GM21367 (cell line): ENCODE measurements at regions not wholly inside any gene's neighbourhood (a gene's known extent, or its start where the extent isn't known, plus 50 kb on each side); places are given as distances from the start of the nearest gene placed in this dataset.
"Not testable (repeated sequence)": the region's sequence is repeated elsewhere in the genome, so short reads cannot be mapped to it uniquely, and the experiment has no call there.

Source experiments
- ATAC-seq: cut with Tn5 transposase; IDR thresholded peaks from one replicate; pipeline ENCODE4 v1.9.1; 2021; ENCODE audit not compliant: unreplicated experiment

DNA sequence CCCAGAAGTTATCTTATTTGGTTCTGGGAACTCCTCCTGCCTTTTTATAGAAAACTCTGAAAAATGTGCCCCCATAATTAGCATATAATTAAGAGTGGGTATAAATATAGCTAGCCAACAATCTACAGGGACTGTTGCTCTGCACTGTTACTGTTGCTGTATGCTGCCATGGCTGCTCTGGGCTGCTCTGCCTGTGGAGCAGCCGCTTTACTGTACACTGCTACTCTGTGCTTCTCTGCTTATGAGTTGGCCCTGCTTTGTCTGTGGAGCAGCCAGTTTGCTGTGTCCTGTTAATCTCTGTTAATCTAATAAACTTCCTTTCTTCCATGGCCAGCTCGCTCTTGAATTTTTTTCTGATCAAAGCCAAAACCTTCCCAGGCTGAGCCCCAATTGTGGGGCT is 2244.0 kb upstream of the ACO1 start:
- ATAC-seq = no peak

DNA sequence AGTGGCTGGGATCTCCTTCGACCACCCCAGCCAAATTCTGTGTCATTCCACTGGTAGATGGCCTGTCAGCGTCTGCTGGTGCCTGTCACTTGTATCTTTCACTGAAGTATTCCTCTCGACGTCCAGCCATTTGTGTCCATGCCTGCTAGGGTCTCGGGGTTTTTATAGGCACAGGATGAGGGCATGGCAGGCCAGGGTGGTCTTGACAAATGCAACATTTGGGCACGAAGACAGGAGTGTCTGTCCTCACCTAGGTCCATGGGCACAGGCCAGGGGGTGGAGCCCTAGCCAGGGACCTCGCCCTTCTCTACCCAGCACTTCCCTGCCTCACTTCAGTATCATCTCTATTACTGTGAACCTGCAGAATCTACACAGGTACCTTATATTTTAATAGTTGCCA is 2223.9 kb upstream of the ACO1 start:
- no peak for ATAC-seq

DNA sequence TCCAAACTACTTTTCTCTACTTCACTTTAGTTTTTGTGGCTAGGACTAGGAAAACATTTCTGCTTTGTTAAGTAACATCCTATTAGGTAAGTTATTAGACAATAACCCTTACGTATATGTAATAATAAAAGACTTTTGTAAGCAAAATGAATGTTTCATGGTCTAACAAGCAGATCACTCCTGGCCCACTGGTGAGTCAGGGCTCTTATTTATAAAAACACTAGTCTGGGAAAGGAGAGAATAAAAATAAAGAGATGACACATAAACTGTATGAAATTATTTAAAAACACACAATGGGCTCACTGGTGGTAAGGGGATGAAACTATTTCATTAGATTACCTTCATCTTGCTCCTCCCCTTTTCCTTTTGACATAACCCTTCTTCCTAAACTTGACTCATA is 2212.2 kb upstream of the ACO1 start:
- no peak for ATAC-seq

DNA sequence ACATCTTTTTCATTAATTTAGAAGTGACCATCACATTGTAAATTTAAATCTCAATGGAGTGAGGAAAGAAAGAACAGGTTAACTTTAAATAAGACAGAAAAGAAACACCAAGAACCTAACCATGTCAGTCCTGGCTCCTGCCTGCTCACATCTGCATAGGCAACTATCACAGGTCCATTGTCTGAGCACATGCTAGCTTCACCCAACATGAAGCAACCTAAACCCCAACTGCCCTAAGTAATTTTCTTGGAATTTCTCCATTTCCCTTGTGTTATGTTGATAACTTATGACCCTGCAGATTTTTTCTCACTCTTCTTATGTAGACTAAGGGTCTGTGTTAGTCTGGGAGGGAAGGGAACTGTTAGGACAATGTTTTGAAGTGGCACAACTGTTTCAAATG is 2205.8 kb upstream of the ACO1 start:
- ATAC-seq = no peak

DNA sequence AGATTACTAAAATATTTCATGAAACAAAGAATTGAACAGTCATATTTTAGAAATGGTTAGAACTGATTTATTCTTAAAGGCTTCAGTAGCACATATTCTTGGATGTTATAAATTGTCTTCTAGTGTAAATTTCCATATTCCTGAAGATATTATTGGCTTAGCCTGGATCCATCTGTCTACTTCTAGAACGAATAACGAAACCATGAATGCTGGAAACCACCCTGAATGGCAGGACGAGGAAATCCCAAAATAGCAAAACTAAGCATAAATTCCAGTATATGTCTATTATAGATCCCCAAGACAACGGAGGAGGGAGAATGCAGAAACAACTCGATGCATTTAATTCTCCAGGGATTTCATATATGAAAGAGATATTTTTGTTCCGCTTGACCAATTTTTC is 2191.0 kb upstream of the ACO1 start:
- ATAC-seq = no peak

DNA sequence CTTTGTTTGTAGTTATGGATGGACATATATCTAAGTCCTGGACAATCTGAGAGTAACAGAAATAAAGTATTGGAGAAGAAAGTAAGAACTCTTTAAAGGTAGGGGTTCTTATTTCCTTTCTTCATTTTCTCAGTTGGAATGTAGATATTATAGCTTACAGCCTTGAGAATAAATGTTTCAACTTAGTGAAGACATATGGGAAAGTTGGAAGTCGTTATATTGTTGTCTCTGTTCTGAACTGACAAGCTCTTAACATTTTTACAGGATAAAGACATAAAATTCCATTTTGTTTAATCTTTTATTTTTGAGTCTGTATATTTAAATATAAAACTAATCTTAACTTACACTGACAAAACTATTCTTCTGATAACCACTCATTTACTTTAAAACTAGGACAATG is 2187.5 kb upstream of the ACO1 start:
- no peak for ATAC-seq

DNA sequence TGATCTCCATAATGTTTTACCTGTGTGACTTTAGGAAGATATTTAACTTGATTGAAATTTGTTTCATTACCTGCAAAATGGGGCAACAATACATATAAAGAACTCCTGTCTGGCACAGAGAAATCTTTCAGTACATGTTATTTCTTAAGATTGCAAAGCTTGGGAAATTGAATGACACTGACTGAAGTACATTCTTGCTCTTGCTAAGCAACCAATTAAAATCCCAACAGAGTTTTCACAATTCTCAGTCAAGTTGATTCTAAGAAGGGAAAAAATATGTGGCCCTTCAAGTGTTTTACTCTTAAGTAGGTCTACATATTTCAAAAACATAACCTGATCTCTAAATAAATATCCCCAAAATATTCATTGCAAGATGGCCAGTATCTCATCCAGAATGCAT is 2187.0 kb upstream of the ACO1 start:
- no peak for ATAC-seq

DNA sequence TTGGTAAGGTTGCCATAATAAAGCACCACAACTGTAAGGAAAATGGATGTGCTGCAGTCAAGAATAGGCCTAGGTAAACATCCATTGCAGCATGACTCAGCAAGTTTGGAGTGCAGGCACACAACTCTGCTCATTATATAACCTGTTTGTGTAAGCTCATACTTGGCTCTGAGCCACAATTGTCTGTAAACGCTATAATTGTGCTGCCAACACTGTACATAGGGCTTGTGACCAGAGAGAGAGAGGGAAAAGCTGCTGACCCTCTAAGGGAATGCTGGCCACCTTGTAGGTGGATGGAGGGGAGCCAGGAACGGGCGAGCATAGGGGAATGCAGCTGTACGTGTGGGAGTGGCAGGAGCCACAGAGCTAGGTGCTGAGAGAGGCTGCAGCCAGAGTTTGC is 2186.5 kb upstream of the ACO1 start:
- no peak for ATAC-seq

DNA sequence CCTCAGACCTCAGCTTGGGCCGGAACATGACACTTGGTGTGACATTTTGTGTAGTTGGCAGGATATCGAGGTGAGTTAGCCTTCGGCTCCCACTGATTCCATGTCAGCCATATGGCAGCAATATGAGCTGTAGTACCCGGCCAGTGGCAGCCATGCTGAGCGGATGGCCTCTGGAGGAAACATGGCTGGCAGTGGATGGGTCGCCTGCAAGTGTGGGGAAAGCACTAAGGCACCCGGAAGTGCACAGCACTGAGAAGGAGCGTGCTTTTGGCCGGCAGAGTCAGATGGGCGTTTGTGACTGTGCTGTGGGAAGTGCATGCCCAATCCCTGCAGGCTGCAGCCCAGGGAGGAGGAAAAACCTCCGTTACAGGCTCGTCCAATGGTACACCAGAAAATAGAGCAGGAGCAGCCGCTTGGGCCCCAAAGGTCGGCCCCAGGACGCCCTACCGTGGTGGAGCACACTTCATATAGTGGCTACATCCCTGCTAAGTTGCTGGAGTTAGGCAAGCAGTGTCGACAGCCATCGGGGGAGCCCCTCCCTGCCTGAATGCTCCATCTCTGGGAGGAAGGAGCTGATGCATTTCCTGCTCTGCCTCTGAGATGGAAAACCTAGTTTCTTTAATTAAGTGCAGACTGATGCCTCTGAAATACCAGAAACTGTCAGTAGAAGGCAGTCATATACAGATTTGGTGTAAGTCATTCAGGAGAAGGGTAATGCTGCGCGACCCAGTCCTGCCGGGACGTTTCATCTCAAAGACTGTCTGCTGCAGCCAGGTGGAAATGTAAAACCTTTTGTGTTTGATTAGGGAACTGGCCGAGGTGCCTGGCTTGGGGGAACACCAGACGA is 2185.8 kb upstream of the ACO1 start:
- ATAC-seq = no peak

DNA sequence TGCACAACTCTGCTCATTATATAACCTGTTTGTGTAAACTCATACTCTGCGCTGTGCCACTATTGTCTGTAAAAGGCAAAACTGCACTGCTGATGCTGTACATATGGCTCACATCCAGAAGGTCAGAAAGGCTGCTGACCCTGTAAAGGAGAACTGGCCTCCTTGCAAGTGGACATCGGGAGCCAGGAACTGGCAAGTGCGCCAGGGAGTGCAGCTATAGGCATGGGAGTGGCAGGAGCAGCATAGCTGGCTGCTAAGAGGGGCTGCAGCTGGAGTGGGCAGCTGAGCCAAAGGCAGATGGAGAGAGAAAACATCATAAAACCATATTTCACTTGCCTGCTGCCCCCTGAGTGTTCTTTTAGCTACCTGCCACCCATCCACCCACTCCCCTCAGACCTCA is 2183.4 kb upstream of the ACO1 start:
- ATAC-seq = no peak

DNA sequence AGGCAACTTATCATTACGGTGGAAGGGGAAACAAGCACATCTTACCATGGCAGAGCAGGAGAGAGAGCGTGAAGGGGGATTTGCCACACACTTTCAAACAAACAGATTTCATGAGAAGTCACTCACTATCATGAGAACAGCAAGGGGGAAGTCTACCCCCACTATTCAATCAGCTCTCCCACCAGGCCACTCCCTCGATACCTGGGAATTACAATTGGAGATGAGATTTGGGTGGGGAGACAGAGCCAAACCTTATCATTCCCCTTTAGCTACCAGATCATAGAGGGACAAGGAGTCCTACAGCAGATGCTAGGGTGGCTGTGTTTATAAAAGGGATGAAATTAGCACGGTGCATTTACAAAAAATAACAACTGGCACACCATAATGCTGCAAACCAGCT is 2149.4 kb upstream of the ACO1 start:
- no peak for ATAC-seq

DNA sequence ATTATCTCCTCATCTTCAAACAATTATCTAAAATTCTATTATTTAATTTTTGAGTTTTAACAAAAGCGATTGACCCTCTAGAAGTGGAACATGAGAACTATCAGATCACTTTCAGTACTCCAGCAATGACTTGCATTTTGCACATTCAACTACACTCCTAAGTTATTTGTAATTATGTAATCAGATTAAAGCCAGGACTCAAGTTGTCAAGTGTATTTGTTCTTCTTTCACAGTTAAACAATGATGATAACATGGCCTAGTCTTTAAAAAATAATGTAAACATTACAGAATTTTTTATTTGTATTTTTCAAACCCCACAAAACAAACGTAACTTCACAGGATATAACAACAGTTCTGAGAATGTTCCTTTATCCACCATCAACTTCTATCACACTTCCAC is 2148.9 kb upstream of the ACO1 start:
- ATAC-seq = no peak

DNA sequence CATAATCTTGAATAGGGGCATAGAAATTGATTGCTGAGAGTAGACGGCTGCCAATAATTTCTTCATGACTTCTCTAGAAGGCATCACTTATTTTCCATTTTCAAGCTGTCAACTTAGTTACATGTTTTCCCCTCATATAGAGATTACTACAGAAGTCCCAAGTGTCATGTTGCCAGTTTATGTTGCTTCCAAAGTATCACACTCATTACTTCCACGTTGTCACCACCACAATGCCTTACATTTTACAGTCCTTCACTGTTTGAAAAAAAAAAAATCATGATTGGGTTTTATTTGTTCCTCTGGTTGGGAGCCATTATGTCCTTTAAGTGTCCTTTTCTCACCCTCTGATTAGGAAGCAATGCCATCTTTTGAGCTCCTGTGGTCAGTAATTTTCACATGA is 2144.6 kb upstream of the ACO1 start:
- no peak for ATAC-seq

DNA sequence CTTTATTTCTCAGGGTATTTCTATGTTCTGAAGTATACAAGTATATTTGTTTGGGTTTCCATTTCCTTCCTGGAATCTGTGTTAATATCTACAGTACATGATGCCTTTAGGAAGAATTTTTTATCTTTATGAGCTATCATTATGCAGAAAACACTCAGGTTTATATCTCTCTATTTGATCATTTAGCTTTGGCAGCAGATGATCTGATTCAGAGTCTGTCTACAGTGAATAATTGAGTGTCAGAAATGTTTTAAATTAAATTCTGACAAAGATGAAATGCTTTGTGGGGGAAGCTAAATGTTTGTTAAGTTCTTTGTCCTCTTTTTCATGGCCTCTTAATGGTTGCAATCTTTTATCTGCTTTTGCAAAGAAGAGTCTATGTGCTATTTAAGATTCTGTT is 2141.0 kb upstream of the ACO1 start:
- ATAC-seq = no peak

DNA sequence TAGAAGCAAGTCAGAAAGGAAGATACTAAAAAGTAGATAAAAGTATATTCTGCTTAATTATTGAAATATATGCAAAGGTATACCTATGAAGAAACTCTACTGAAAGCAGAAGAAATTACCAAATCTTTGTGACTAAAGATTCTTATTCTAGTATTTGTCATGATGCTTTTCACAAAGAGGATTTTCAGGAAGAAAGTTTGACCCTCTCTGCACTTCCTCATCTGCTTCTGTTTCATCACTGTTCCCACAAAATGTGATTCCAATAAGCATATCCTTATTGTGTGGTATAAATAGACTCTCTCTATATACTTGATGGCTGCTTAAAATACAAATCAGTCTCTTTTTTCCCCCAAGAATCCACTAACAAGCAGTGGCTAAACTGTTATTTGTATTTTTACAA is 2139.6 kb upstream of the ACO1 start:
- ATAC-seq = no peak

DNA sequence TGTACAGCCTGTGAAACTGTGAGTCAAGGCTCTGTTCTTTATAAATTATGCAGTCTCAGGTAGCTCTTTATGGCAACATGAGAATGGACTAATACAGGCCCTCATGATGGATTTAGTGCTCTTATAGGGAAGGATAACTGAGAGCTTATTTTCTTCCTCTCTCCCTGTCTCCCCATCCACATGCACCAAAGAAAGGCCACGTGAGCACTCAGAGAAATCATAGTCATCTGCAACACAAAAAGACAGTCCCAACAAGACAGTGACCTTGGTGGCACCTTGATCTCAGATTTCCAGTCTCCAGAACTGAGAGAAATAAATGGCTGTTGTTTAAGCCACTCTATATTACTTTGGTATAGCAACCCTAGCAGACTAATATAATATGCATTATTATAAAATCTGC is 2133.6 kb upstream of the ACO1 start:
- ATAC-seq = no peak

DNA sequence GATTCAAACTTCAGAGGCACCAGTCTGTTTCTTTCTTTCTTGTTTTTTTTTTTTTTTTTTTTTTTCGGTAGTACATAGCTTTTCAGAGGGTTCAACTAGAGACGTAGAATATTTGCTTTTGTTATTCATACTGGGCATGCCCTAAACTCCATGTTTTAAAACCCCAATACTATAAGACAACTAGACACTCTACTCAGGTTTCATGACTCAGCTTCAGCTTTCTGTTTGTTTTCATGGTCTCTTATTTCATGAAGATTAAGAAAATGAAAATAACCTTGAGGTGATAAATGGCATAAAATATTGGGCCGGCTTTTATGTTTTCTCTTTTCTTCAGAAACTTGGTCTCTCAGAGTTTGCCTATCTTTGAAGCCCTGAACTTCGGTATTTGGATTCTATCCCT is 2126.3 kb upstream of the ACO1 start:
- ATAC-seq = no peak

DNA sequence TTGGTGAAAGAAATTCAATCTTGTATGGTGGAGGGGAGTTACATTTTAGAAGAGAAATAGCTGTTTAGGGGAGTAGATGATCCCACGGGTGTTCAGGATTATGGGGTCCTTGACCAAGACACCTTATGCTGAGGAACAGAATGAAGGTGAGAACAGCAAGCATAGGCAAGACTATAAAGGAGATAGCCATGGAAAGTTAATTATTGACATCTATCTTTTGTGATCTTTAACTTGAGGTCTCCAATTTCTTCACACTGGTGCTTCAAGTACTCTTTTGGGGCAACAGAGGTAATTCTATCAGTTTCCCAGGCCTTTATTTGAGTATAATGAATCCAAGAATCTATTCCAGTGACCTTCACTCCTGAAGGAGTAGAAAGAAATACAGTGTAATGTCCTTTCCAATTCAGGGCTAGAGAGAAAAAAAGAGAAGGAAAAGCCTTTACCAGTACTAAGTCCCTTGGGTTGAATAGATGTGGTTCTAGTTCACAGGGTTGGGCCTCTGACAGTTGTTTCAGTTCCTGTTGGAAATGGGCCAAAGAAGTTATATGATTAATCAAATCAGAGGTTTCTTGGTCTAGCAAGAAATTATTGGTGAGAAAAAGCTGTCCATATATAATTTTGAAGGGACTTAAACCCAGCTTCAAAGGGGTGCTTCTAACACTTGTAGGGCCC is 2104.1 kb upstream of the ACO1 start:
- ATAC-seq = no peak

DNA sequence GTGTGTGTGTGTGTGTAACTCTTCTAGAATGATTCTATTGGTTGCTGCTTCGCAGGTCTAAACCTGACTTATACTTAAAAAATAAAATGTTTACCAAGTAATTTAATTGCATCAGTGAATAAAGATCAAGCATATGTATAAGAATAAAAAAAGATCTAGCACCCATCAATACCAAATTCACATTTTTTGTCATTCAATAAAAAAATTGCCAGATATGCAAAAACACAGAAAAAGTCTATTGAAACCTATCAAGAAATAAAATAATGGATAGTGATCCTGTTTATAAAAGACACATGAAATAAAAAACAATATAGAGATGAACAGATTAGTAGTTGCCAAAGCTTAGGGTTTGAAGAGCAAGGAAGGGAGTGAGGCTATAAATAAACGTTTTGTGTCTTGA is 2095.0 kb upstream of the ACO1 start:
- no peak for ATAC-seq

DNA sequence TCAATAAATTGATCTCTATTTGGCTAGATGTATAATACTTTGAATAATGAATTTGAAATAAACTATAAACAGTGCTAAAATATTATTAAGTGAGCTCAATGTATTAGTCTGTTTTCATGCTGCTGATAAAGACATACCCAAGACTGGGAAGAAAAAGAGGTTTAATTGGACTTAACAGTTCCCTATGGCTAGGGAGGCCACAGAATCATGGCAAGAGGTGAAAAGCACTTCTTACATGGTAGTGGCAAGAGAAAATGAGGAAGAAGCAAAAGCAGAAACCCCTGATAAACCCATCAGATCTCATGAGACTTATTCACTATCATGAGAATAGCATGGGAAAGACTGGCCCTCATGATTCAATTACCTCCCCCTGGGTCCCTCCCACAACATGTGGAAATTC is 2092.4 kb upstream of the ACO1 start:
- not testable (repeated sequence) for ATAC-seq

DNA sequence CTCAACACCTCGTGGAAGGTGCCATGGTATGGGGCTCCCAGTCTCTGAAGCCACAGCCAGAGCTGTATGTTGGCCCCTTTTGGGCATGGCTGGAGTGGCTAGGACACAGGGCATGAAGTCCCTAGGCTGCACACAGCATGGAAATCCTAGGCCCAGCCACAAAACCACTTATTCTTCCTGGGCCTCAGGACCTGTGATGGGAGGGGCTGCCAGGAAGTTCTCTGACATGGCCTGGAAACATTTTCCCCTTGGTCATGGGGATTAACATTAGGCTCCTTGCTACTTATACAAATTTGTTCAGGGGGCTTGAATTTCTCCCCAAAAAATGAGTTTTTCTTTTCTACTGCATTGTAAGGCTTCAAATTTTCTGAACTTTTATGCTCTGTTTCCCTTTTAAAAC is 2091.2 kb upstream of the ACO1 start:
- no peak for ATAC-seq

DNA sequence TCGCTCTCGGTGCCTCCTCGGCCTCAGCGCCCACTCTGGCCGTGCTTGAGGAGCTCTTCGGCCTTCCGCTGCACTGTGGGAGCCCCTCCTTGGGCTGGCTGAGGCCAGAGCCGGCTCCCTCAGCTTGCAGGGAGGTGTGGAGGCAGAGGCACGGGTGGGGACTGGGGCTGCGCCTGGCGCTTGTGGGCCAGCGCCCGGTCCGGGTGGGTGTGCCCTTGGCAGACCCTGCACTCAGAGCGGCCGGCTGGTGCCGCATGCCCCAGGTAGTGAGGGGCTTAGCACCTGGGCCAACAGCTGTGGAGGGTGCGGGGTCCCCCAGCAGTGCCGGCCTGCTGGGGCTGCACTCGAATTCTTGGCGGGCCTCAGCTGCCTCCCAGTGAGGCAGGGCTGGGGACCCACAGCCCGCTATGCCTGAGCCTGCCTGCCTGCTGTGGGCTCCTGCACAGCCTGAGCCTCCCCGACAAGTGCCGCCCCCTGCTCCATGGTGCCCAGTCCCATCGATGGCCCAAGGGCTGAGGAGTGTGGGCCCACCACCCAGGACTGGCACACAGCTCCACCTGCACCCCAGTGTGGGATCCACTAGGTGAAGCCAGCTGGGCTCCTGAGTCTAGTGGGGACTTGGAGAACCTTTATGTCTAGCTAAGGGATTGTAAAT is 2085.2 kb upstream of the ACO1 start:
- no peak for ATAC-seq
